HepG2 (cell line): ENCODE measurements at regions not wholly inside any gene's neighbourhood (a gene's known extent, or its start where the extent isn't known, plus 50 kb on each side); places are given as distances from the start of the nearest gene placed in this dataset.

Source experiments
- CENPBD1 ChIP-seq: sonication (generic); formaldehyde crosslinking; IDR thresholded peaks from 2 replicates; pipeline ENCODE4 v1.8.0; 2022; ENCODE audit warnings: missing genetic modification reagents, low read depth, mild to moderate bottlenecking, borderline replicate concordance
- FOXC1 ChIP-seq: sonication (generic); formaldehyde crosslinking; IDR thresholded peaks from 2 replicates; pipeline ENCODE4 v1.8.0; 2022; ENCODE audit warnings: mild to moderate bottlenecking, missing genetic modification reagents, borderline replicate concordance
- GTF3A ChIP-seq: sonication (generic); formaldehyde crosslinking; conservative IDR thresholded peaks from 2 replicates; pipeline ENCODE4 v1.4.0; 2020; ENCODE audit warnings: mild to moderate bottlenecking, missing genetic modification reagents
- KLF12 ChIP-seq: sonication (generic); formaldehyde crosslinking; IDR thresholded peaks from 2 replicates; pipeline ENCODE4 v1.4.0; 2020; ENCODE audit warnings: missing genetic modification reagents, borderline replicate concordance
- MIER2 ChIP-seq: IDR thresholded peaks from 2 replicates; pipeline ENCODE4 v1.6.1; 2016; ENCODE audit warnings: missing biosample characterization, missing genetic modification reagents
- MIXL1 ChIP-seq: IDR thresholded peaks from 2 replicates; pipeline ENCODE4 v1.6.1; 2016
- RELA ChIP-seq: sonication (generic); formaldehyde crosslinking; IDR thresholded peaks from 2 replicates; pipeline ENCODE4 v1.4.0; 2020; ENCODE audit warnings: missing genetic modification reagents
- TBX3 ChIP-seq: fragments of 450-650 bp; IDR thresholded peaks from 2 replicates; pipeline ENCODE4 v1.6.1; 2017; ENCODE audit warnings: antibody characterized with exemption, mild to moderate bottlenecking, inconsistent platforms, borderline replicate concordance
- ZBTB4 ChIP-seq: sonication (generic); formaldehyde crosslinking; IDR thresholded peaks from 2 replicates; pipeline ENCODE4 v1.4.0; 2020; ENCODE audit warnings: missing genetic modification reagents, mild to moderate bottlenecking, borderline replicate concordance
- ZBTB7A ChIP-seq: sonication (generic); formaldehyde crosslinking; IDR thresholded peaks from 2 replicates; pipeline ENCODE4 v1.8.0; 2022; ENCODE audit warnings: mild to moderate bottlenecking, missing genetic modification reagents
- ZNF382 ChIP-seq: sonication (generic); formaldehyde crosslinking; IDR thresholded peaks from 2 replicates; pipeline ENCODE4 v1.5.0; 2020; ENCODE audit warnings: missing genetic modification reagents, mild to moderate bottlenecking, borderline replicate concordance
- ZNF737 ChIP-seq: sonication (generic); formaldehyde crosslinking; IDR thresholded peaks from 2 replicates; pipeline ENCODE4 v1.5.0; 2020; ENCODE audit warnings: missing genetic modification reagents, mild to moderate bottlenecking, borderline replicate concordance
- TF ChIP-seq, protein P1 (sequence below): sonication (generic); formaldehyde crosslinking; IDR thresholded peaks from 2 replicates; pipeline ENCODE4 v1.4.0; 2020; ENCODE audit warnings: low read depth, missing genetic modification reagents
- TF ChIP-seq, protein P2 (sequence below), 2 experiments: sonication (generic) in 1 of 2; formaldehyde crosslinking in 1 of 2; IDR thresholded peaks; 2 replicates each; pipeline versions ENCODE4 v1.6.1 to v1.9.0; 2014 to 2022; ENCODE audit warnings: antibody characterized with exemption in 1 of 2, borderline replicate concordance in 1 of 2, inconsistent platforms in 1 of 2, low read depth in 1 of 2, missing genetic modification reagents in 1 of 2

- TF ChIP-seq TBX3 (no peak), MIXL1 (no peak), RELA (CRISPR knock-in tag) (no peak), ZBTB4 (CRISPR knock-in tag) (no peak), ZNF737 (CRISPR knock-in tag) (no peak), ZNF382 (CRISPR knock-in tag) (no peak), CENPBD1 (CRISPR knock-in tag) (no peak), KLF12 (CRISPR knock-in tag) (no peak), FOXC1 (CRISPR knock-in tag) (no peak), MIER2 (no peak), GTF3A (CRISPR knock-in tag) (no peak), ZBTB7A (CRISPR knock-in tag) (no peak)
- TF ChIP-seq, protein P1, sequence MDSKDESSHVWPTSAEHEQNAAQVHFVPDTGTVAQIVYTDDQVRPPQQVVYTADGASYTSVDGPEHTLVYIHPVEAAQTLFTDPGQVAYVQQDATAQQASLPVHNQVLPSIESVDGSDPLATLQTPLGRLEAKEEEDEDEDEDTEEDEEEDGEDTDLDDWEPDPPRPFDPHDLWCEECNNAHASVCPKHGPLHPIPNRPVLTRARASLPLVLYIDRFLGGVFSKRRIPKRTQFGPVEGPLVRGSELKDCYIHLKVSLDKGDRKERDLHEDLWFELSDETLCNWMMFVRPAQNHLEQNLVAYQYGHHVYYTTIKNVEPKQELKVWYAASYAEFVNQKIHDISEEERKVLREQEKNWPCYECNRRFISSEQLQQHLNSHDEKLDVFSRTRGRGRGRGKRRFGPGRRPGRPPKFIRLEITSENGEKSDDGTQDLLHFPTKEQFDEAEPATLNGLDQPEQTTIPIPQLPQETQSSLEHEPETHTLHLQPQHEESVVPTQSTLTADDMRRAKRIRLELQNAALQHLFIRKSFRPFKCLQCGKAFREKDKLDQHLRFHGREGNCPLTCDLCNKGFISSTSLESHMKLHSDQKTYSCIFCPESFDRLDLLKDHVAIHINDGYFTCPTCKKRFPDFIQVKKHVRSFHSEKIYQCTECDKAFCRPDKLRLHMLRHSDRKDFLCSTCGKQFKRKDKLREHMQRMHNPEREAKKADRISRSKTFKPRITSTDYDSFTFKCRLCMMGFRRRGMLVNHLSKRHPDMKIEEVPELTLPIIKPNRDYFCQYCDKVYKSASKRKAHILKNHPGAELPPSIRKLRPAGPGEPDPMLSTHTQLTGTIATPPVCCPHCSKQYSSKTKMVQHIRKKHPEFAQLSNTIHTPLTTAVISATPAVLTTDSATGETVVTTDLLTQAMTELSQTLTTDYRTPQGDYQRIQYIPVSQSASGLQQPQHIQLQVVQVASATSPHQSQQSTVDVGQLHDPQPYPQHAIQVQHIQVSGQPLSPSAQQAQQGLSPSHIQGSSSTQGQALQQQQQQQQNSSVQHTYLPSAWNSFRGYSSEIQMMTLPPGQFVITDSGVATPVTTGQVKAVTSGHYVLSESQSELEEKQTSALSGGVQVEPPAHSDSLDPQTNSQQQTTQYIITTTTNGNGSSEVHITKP (CRISPR knock-in tag), result no peak
- TF ChIP-seq, protein P2, sequence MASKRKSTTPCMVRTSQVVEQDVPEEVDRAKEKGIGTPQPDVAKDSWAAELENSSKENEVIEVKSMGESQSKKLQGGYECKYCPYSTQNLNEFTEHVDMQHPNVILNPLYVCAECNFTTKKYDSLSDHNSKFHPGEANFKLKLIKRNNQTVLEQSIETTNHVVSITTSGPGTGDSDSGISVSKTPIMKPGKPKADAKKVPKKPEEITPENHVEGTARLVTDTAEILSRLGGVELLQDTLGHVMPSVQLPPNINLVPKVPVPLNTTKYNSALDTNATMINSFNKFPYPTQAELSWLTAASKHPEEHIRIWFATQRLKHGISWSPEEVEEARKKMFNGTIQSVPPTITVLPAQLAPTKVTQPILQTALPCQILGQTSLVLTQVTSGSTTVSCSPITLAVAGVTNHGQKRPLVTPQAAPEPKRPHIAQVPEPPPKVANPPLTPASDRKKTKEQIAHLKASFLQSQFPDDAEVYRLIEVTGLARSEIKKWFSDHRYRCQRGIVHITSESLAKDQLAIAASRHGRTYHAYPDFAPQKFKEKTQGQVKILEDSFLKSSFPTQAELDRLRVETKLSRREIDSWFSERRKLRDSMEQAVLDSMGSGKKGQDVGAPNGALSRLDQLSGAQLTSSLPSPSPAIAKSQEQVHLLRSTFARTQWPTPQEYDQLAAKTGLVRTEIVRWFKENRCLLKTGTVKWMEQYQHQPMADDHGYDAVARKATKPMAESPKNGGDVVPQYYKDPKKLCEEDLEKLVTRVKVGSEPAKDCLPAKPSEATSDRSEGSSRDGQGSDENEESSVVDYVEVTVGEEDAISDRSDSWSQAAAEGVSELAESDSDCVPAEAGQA (IDR thresholded peaks at IDR 0.05; ENCODE audit: low read depth), result no peak
- TF ChIP-seq, protein P2 (CRISPR knock-in tag; IDR thresholded peaks at IDR 0.05; ENCODE audit: borderline replicate concordance), result no peak
Measured at GRCh38 chr2:239871481-239872435, 153.4 kb downstream of the NDUFA10 start (continued).
